GM12878 (cell line): ENCODE measurements at regions not wholly inside any gene's neighbourhood (a gene's known extent, or its start where the extent isn't known, plus 50 kb on each side); places are given as distances from the start of the nearest gene placed in this dataset.

Source experiments
- IKZF2 ChIP-seq, 2 experiments: fragments of 450-650 bp; IDR thresholded peaks; 2 replicates each; pipeline ENCODE4 v1.6.1; 2017; ENCODE audit warnings: mild to moderate bottlenecking in 2 of 2, moderate library complexity in 2 of 2
- POLR2AphosphoS5 ChIP-seq: IDR thresholded peaks from 2 replicates; pipeline ENCODE4 v1.6.1; 2011; ENCODE audit warnings: mild to moderate bottlenecking, low read length, inconsistent platforms
- RAD21 ChIP-seq: IDR thresholded peaks from 2 replicates; pipeline ENCODE4 v1.6.1; 2011; ENCODE audit warnings: mild to moderate bottlenecking, low read depth, low read length, moderate library complexity; ENCODE audit not compliant: insufficient read depth
- SIN3A ChIP-seq: IDR thresholded peaks from 2 replicates; pipeline ENCODE4 v1.6.1; 2012; ENCODE audit warnings: low read depth, low read length, improper control_type of control experiment
- TBL1XR1 ChIP-seq: IDR thresholded peaks from 2 replicates; pipeline ENCODE4 v1.6.1; 2012; ENCODE audit warnings: low read depth, low read length, improper control_type of control experiment
- TCF12 ChIP-seq: IDR thresholded peaks from 2 replicates; pipeline ENCODE4 v1.6.1; 2011; ENCODE audit warnings: low read depth, mild to moderate bottlenecking, low read length
- YY1 ChIP-seq: IDR thresholded peaks from 2 replicates; pipeline ENCODE4 v1.6.1; 2011; ENCODE audit warnings: low read depth, mild to moderate bottlenecking, low read length
- TF ChIP-seq, protein P1 (sequence below): IDR thresholded peaks from 2 replicates; pipeline ENCODE4 v1.6.1; 2011; ENCODE audit warnings: borderline replicate concordance, low read depth, mild to moderate bottlenecking, moderate library complexity, low read length; ENCODE audit not compliant: insufficient read depth, poor library complexity, severe bottlenecking
- TF ChIP-seq, protein P2 (sequence below), 3 experiments: IDR thresholded peaks in 2 of 3; conservative IDR thresholded peaks in 1 of 3; 2 replicates each; pipeline ENCODE4 v1.5.1; 2011; ENCODE audit warnings: low read depth in 3 of 3, low read length in 3 of 3, mild to moderate bottlenecking in 3 of 3, control low read depth in 2 of 3, moderate library complexity in 2 of 3, inconsistent platforms in 1 of 3, mixed read lengths in 1 of 3; ENCODE audit not compliant: control insufficient read depth in 2 of 3, insufficient read depth in 1 of 3; ENCODE audit errors: extremely low read depth in 1 of 3
- TF ChIP-seq, protein P3 (sequence below): IDR thresholded peaks from 2 replicates; pipeline ENCODE4 v1.6.1; 2012; ENCODE audit warnings: low read depth, low read length, improper control_type of control experiment

DNA sequence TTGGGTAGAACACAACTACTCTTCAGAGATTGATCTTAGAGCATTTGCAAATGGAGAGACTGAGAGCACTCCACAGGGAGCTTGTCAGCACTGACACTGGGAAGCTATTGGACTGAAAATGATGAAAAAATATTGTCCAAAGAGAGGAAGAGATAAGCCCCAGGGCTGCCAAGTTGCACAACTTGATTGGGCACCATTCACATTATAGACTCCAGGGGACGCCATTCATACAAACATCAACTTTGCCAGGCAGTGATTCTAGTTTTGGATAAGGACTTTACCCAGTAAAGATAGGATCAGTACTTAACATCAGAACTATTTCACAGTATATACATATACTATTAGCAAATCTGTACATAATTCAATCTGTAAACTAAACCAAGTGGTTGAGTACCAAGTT lies 79.6 kb upstream of the MYCN start:
- no peak for TF ChIP-seq TCF12
- no peak for TF ChIP-seq YY1
- TF ChIP-seq, protein P1, sequence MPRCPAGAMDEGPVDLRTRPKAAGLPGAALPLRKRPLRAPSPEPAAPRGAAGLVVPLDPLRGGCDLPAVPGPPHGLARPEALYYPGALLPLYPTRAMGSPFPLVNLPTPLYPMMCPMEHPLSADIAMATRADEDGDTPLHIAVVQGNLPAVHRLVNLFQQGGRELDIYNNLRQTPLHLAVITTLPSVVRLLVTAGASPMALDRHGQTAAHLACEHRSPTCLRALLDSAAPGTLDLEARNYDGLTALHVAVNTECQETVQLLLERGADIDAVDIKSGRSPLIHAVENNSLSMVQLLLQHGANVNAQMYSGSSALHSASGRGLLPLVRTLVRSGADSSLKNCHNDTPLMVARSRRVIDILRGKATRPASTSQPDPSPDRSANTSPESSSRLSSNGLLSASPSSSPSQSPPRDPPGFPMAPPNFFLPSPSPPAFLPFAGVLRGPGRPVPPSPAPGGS, result no peak
- TF ChIP-seq SIN3A, result no peak
- TF ChIP-seq, protein P2, sequence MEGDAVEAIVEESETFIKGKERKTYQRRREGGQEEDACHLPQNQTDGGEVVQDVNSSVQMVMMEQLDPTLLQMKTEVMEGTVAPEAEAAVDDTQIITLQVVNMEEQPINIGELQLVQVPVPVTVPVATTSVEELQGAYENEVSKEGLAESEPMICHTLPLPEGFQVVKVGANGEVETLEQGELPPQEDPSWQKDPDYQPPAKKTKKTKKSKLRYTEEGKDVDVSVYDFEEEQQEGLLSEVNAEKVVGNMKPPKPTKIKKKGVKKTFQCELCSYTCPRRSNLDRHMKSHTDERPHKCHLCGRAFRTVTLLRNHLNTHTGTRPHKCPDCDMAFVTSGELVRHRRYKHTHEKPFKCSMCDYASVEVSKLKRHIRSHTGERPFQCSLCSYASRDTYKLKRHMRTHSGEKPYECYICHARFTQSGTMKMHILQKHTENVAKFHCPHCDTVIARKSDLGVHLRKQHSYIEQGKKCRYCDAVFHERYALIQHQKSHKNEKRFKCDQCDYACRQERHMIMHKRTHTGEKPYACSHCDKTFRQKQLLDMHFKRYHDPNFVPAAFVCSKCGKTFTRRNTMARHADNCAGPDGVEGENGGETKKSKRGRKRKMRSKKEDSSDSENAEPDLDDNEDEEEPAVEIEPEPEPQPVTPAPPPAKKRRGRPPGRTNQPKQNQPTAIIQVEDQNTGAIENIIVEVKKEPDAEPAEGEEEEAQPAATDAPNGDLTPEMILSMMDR (IDR thresholded peaks at IDR 0.05 in 2 of 3, conservative IDR thresholded peaks at IDR 0.05 in 1 of 3; ENCODE audit: control insufficient read depth in 2 of 3, extremely low read depth in 1 of 3, insufficient read depth in 1 of 3, low read depth in 3 of 3, low read length in 3 of 3), result peak in 2 of 3 experiments; percentile 20 to 26; a peak in 2 of 6 replicates
- TF ChIP-seq TBL1XR1, result no peak
- no peak for TF ChIP-seq RAD21
- TF ChIP-seq, protein P3, sequence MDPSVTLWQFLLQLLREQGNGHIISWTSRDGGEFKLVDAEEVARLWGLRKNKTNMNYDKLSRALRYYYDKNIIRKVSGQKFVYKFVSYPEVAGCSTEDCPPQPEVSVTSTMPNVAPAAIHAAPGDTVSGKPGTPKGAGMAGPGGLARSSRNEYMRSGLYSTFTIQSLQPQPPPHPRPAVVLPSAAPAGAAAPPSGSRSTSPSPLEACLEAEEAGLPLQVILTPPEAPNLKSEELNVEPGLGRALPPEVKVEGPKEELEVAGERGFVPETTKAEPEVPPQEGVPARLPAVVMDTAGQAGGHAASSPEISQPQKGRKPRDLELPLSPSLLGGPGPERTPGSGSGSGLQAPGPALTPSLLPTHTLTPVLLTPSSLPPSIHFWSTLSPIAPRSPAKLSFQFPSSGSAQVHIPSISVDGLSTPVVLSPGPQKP, result no peak
- no peak for TF ChIP-seq IKZF2 (IDR thresholded peaks at IDR 0.05)
- TF ChIP-seq POLR2AphosphoS5, result no peak
